GM21717 (cell line): ENCODE measurements at regions not wholly inside any gene's neighbourhood (a gene's known extent, or its start where the extent isn't known, plus 50 kb on each side); places are given as distances from the start of the nearest gene placed in this dataset.

Source experiments
- ATAC-seq: cut with Tn5 transposase; IDR thresholded peaks from one replicate; pipeline ENCODE4 v1.9.1; 2021; ENCODE audit warnings: mild to moderate bottlenecking, moderate library complexity; ENCODE audit not compliant: unreplicated experiment

DNA sequence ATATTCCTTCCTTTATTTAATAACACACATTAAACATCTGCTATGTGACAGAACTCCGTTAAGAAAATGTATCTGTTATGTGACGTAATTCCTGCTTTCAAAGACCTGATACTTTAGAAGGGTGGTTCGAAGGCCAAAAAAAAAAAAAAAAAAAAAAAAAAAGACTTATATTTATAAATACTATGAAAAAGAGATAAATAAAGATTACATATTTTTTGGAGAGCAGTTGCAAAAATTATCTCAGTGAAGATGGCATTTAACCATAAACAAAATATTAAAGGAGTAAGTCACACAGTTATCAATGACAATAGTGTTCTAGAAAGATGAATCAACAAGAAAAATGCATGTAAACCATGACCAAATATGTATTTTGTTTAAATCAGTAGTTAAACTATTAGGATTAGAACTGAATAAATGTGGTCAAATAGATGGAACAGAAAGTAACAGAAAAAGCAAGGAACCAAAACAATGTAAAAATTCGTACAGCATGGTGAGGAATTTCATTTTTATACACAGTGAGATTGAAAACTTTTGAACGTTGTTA lies 612.3 kb upstream of the SLITRK5 start:
- no peak for ATAC-seq

DNA sequence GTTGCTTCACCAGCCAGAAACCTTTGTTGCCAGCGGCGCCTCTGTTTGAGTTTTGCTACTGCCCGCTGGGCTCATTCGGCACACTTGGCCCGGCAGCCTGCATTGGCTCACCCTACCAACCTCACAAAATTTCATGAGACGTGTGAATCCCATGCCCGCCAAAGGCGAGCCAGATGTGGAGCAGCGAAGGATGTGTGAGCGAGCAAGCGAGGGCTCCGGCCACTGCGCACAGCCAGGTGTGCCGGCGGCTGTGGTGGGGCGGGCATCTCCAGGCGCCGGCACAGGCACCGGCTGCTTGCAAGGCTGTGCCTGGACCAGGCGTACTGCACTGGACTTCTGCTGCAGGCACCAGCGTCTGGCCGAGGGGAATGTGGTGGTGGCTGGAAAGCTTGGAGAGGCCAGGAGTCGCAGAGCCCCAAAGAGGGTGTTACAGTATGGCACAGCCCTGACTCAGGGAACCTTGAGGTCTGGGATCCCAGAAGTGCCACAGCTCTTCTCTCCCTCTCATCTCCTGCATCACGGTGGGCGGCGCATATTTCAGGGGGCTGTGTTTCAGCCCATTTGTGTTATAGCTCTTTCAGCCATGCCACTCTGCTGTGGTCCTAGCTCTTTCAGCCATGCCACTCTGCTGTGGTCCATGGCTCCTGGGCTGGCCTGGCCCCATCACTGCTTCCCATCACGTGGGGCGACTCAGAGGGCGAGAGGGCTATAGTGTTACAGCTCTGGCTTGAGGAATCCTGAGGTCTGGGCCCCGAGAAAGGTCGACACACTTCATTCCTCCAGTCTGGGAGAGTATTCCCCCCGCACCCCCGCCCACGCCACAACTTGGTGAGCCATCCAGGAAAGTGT lies 592.0 kb upstream of the SLITRK5 start:
- no peak for ATAC-seq

GRCh38 chr13:87080100-87080779 lies 590.9 kb upstream of the SLITRK5 start:
- ATAC-seq = no peak

GRCh38 chr13:87084192-87084591 lies 587.0 kb upstream of the SLITRK5 start:
- ATAC-seq = no peak

- no peak for ATAC-seq
Observed at GRCh38 chr13:87087741-87088140, 583.4 kb upstream of the SLITRK5 start.

- no peak for ATAC-seq
Observed at GRCh38 chr13:87089391-87089790, 581.8 kb upstream of the SLITRK5 start.

- ATAC-seq = no peak
Observed at GRCh38 chr13:87093399-87093798, 577.8 kb upstream of the SLITRK5 start.

DNA sequence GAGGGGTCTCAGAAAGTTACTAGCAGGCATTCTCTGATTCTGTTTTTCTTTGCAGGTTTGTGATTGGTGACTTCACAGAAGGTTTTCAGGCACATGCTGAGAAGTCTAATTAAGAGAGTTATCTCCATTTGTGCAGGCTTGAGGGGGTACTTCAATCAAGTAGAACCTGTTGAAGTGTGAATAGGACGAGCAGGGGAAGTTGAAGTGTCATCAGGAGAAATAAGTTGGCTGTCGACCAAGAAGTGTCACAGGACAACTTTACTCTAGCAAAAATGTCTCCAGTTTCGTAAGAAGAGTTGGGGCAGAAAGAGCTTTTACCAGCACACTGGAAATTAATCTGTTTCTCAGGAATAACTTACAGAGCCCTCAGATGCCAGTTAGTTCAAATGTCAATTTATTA lies 576.5 kb upstream of the SLITRK5 start:
- no peak for ATAC-seq

DNA sequence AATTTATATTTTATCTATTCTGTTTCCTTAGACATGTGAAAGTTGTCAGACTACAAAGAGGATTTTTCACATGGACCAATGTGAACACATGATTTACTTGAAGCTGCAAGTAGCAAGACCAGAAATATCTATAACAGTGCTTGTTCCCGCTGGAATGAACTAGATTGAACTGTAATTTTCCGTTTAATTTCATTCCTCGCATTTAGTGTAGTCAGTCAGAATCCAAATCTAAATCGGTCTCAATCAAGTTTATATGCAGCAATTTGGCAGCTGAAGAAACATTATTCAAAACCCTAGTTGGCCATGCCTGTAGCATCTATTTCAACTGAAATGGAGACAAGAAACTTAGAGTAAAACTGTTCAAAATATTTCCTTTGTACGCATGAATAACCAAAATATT lies 570.7 kb upstream of the SLITRK5 start:
- ATAC-seq = no peak

DNA sequence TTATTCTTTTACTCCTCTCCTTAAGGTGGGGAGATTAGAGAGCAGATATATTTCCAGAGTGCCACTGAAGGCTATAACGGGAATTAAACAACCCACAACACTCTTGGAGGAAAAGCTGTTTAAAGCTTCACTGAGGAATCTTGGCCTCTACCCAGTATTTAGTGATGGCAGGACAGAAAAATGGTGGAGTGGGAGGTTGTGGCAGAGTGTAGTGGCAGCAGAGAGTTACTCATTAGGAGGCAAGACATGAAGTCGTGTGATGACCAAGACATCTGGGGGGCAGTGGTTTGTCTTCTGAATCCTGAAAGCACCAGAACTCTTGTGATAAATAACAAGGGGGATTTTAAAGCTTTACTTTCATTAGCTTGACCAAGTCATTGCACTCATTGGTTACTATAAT lies 563.5 kb upstream of the SLITRK5 start:
- no peak for ATAC-seq

- ATAC-seq = no peak
Observed at GRCh38 chr13:87120476-87120875, 550.7 kb upstream of the SLITRK5 start.

DNA sequence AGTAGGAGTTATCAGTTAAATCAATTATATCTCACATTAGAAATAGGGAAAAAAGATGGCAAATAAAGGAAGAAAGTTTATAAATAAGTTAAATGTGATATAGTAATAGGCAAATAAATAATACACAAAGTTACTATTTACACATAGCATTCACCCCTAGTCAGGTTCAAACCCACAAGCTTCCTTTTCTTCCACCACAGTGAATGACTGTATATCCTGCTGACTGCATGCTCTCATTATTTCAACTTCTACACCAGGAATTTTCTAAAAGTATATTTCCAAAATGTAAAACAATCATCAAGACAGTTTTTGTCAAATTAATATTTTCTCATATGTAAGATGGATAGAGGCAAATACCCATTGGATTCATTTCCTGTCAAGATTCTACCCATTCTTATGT lies 548.6 kb upstream of the SLITRK5 start:
- ATAC-seq = no peak

DNA sequence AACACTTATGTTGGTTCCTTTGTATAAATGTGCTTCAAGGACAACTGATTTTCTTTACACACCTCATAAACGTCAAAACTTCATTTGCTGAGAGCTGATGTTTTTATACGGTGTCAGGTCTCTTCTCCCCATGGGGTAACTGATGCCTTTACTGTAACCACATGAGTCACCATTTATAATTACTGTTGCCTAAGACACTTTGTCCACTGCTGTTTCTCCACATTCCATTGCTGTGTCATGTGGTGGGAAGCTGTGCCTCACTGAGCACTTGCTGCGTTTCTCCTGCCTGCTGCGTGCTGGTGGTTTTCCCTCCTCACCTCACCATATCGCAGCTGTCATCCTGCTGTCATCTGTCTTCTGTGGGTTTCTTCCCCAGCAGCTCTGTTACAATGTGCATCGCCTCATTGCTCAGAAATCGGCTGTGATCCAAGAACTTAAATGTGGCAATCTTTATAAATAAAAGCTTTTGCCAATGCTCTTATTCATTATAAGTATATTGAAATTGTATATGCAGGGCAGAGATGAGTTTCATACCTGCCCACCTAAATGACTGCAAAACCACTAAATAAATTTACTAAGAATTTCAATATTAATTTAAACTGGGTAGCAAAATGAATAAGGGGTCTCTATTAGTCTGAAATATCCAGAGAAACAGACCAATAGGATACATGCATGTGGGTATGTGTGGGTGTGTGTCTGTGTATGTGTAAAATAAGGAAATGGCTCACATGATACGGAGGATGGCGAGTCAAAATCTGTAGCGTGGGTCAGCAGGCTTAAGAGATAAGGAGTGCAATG lies 547.0 kb upstream of the SLITRK5 start:
- ATAC-seq = no peak

DNA sequence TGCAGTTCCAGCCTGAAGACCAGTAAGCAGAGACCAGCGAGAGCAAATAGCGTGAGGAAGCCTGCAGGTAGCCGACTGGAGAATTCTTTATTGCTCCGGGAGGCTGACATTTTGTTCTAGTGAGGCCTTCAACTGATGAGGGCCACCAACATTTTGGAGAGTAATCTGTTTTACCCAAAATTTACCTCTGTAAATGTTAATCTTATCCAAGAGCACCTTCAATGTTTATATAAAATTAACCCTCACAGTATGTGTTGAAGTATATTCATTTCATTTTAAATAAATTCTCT lies 546.4 kb upstream of the SLITRK5 start:
- no peak for ATAC-seq

DNA sequence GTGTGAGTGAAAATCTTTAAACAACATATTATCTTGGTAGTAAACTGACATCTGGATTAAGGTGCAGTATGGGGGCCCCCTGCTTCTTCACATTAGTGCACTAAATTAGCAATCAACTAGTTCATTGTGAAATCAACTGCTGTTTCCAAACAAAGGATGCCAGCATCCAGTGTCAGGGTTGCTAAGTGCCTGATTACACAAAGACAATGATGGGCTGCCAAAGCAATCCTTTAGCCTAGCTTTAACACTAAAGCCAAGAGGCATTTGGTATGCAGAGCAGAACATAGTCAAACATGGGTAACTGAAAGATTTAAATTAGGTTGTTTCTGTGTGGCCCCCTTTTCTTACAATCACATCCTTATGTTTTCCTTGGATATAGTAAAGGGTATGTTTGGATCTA lies 543.1 kb upstream of the SLITRK5 start:
- ATAC-seq = no peak

DNA sequence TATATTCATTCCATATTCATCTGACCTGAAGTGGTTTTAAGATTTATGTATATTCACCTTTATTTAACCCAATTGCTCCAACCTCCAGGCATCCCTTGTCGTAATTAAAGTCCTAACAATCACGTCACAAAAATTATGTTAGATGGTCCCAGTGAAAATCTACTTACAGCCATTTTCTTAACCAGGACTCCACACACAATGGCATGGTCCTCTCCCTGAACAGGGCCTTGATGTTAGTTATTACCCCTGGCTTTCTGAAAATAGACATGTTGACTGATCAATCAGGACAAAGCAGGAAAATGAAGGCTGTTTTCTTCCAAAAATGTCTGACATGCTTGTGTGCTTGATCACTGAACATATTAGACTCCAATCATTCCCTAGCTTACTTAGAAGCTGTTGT lies 542.7 kb upstream of the SLITRK5 start:
- no peak for ATAC-seq

- no peak for ATAC-seq
Observed at GRCh38 chr13:87129602-87130300, 541.4 kb upstream of the SLITRK5 start.

DNA sequence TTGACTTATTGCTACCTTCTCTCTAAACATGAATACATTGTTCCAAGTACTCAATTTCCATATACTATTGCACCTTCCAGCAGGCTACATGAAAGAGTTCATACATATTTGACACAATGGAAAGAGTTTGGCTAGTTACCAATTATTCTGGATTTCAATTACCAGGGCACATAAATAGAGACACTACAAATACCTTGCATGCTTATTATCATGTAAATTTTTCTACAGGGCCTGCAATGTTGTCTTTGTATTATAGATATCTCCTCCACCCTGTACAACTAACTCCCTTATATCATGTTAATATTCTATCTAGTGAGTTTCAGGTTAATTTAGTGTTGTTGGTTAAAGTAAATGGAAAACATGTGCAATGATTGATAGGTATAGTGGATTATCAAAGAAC lies 540.7 kb upstream of the SLITRK5 start:
- ATAC-seq = no peak

DNA sequence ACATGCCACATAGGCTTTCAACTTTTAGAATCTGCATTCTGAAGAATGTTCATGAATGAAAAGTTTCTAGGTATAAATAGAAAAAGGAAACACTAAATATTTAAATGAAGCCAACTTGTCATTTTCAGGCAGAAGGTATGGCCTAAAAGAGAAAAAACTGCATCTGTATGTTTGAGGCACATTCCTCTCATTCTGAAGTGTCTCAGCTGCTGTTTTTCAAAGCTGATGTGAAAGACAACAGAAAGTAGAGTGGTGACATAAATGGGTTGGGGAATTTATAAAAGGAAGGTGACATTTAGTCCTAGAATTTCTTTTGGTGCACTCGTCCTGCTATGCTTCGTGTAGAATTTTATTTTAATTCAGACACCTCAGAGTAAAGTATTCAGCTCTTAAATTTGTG lies 539.6 kb upstream of the SLITRK5 start:
- no peak for ATAC-seq

DNA sequence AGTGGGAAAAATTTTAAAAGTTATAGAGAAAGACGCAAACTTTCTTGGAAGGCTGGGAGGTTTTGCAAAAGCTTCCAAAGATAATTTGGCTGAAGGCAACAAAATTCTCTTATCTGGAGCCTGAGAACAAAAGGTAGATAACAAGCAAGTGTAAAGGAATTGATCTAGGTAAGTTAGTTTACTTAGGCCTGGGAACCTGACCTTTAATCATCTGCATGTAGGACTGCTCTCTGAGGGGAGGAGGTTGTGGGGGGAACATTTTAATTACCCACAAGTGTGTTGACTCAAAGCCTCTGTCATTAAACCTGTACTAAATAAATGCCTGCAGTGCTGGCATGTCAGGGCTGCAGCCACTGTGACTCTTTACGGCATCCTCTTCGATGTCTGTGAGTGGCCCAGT lies 532.3 kb upstream of the SLITRK5 start:
- no peak for ATAC-seq

DNA sequence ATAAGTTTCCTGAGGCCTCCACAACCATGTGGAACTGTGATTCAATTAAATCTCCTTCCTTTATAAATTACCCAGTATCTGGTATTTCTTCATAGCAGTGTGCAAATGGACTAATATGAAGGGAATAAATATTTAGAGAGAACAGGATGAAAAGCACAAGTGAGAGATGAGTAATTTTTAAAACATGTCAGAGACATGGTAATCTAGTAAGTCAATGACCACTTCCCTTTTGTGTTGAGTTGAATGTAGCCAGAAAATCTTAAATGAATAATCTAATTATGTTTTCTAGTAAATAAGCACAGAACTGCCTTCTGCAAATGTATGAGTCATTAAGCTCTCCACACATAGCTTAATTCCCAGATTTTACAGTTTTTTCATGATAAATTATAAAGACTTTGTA lies 524.1 kb upstream of the SLITRK5 start:
- ATAC-seq = no peak
